ENCODE measurements at regions not wholly inside any gene's neighbourhood (a gene's known extent, or its start where the extent isn't known, plus 50 kb on each side); places are given as distances from the start of the nearest gene placed in this dataset.

DNA sequence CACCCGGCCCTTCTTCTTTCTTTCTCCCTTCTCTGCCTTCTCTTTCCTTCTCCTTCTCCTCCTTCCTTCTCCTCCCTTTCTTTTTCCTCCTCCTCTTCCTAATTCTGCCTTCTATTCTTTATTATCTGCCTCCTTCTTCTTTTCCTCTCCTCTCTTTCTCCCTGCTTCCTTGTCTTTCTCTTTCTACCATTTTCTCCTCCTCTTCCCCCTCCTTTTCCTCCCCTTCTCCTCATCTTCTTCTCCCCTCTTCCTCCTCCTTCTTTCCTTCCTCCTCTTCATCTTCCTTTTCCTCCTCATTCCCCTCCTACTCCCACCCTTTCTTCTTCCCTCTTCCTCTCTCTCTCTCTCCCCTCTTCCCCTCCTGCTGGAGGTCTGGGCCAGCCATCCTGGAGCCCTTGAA, 294.9 kb upstream of the CRY1 start:
- no peak for DNase-seq (ENCODE audit: low spot score)
- TF ChIP-seq, protein P1, sequence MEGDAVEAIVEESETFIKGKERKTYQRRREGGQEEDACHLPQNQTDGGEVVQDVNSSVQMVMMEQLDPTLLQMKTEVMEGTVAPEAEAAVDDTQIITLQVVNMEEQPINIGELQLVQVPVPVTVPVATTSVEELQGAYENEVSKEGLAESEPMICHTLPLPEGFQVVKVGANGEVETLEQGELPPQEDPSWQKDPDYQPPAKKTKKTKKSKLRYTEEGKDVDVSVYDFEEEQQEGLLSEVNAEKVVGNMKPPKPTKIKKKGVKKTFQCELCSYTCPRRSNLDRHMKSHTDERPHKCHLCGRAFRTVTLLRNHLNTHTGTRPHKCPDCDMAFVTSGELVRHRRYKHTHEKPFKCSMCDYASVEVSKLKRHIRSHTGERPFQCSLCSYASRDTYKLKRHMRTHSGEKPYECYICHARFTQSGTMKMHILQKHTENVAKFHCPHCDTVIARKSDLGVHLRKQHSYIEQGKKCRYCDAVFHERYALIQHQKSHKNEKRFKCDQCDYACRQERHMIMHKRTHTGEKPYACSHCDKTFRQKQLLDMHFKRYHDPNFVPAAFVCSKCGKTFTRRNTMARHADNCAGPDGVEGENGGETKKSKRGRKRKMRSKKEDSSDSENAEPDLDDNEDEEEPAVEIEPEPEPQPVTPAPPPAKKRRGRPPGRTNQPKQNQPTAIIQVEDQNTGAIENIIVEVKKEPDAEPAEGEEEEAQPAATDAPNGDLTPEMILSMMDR (IDR thresholded peaks at IDR 0.05), result no peak

GRCh38 chr12:107390414-107390813, 295.2 kb upstream of the PWP1 start:
- DNase-seq (ENCODE audit: low spot score) (no peak), ATAC-seq (ENCODE audit: low FRiP score) (no peak)
- TF ChIP-seq, protein P1 (IDR thresholded peaks at IDR 0.05), result no peak

More for the DNA sequence above, 294.9 kb upstream of the CRY1 start:
- ATAC-seq (ENCODE audit: low FRiP score), result no peak

DNA sequence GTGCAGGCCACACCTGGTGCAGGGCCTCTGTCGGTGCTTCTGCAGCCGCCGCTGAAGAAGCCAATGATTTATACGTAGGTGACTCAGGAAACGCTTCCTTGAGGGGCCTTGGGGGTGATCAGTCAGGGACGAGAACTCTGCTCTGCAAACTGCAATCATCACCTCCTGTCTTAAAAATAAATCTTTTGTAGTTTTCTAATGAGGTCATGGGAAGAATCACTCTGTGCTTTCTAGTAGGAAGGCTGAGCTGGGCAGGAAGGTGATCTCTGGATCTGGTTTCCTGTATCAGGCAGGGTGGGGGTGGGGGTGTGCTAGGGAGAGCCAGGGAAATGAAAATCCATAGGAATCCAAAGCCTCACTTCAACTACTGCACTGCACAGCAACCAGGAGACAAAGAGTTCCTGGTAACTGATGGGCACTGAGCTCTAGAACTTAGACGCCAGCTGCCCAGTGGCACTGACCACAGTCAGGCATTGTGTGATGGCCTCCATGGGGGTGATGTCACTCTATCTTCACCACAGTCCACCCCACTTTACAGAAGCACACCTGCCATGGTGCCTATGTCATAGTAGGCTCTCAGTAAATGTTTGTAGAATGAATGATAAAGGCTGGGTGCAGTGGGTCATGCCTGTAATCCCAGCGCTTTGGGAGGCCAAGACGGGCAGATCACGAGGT, 292.4 kb upstream of the PWP1 start:
- TF ChIP-seq, protein P1 (IDR thresholded peaks at IDR 0.05), result no peak
- ATAC-seq (ENCODE audit: low FRiP score) (no peak), DNase-seq (ENCODE audit: low spot score) (no peak)

- DNase-seq (ENCODE audit: low spot score) (no peak), ATAC-seq (ENCODE audit: low FRiP score) (no peak)
- TF ChIP-seq, protein P1 (IDR thresholded peaks at IDR 0.05), result no peak
These were observed 290.9 kb upstream of the PWP1 start for GRCh38 chr12:107394693-107395092.

DNA sequence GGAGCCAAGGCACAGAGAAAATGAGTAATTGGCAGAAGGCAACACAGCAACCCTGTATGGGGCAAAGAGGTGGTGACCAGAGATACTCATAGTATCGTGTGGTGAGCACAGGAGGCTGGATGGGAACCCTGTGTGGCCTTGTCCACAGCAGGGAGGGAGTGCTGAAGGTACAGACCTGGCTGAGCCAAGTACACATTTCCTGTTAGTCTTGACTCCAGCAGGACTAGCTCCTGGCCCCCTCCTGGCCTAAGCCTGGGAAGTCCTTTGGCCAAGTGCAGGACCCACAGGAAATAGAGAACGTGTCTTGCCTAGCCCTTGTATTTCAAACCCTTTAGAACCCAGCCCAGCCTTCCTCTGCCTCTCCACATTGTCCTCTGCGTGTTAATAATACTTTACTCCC, 289.8 kb upstream of the PWP1 start:
- TF ChIP-seq, protein P1 (IDR thresholded peaks at IDR 0.05), result no peak
- DNase-seq (ENCODE audit: low spot score), result no peak
- no peak for ATAC-seq (ENCODE audit: low FRiP score)

DNA sequence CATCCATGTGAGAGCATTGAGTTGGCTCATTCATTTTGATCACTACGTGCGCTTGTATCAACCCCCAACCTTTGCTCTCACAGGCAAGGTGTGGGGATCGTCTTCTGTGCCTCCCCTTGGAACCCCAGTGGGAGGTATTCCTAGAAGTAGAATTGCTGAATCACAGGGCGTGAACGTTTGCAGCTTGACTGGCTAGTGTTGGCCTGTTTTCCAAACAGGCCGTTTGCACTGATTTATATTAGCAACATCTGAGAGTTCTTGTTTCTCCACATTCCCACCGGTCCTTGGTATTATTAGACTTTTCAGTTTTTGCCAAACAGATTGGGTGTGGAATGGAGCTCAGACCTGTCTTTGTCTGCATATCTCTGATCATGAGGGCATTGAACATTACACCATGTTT, 288.6 kb upstream of the PWP1 start:
- ATAC-seq (ENCODE audit: low FRiP score), result no peak
- DNase-seq (ENCODE audit: low spot score), result no peak

More for the DNA sequence above, 288.6 kb upstream of the PWP1 start:
- TF ChIP-seq, protein P1 (IDR thresholded peaks at IDR 0.05), result no peak

All from omental fat pad (tissue), 3 donors.